Posterior cingulate gyrus (tissue), 11 donors: ENCODE measurements at regions not wholly inside any gene's neighbourhood (a gene's known extent, or its start where the extent isn't known, plus 50 kb on each side); places are given as distances from the start of the nearest gene placed in this dataset.

Experiments used
- DNase-seq, 10 donors: peaks; one replicate each; pipeline versions ENCODE4 v3.0.0 to v3.0.0-alpha.2; 2020 to 2021; ENCODE audit warnings: mixed read lengths in 3 of 10
- intact Hi-C: fragments of 100-400 bp; cut with DNase I; formaldehyde crosslinking; loops from one replicate; pipeline ENCODE4 v1.15.1; 2023

DNA sequence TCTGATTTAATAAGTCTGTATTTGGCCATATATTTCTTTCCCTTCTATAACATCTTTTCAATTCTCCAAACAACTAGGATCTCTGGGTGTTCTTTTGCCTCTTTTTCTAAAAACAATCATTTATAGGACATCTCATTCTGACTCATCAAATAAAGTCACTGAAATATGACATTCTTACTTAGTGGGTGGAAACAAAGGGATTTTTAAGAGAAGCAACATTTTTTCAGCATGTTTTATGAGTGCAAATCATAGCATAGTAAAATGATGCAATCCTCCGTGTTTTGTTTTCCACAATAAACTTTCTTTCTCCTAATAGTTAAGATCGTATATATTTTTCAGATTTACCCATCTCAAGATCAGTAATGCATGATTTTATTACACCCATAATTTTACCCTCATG lies 179.8 kb downstream of the SPCS3 start:
- DNase-seq, result no peak
- intact Hi-C loops, result no loop called here

DNA sequence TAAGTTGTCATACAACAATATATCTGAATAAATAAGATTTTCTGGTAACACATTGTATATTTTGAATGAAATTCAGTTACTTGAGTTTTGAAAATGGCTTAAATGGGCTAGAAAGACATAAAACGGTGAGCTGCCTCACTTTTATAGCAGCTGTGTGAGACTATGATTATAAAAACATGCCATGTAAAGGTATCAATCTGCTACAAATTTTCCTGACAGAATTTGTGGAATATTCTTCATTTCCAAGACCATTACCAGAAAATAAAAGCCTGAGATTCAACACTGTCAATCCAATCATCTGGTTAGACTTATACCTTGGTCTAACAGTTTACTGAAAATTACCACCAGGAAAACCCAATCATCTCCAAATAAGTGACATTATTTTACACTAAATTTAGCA lies 181.1 kb downstream of the SPCS3 start:
- no peak for DNase-seq
- intact Hi-C loops, result no loop called here

DNA sequence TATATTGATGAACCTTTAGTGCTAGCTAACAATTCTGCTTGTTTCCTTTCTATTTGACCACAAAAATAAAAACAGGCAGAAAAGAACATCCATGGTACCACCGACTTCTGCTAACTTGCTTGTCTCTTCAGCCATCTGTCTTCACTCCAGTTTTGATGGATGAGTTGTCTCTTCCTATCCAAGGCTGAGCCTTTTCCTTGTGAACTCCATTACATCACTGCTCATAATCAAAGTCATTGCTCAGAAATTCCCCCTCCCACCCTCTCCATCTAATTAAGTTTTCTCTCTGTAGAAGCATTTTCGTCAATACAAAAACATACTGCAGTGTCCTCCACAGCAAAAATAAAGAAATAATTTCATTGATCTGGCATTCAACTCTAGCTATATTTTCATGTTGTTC lies 184.4 kb downstream of the SPCS3 start:
- DNase-seq, result no peak
- intact Hi-C loops, result no loop called here

DNA sequence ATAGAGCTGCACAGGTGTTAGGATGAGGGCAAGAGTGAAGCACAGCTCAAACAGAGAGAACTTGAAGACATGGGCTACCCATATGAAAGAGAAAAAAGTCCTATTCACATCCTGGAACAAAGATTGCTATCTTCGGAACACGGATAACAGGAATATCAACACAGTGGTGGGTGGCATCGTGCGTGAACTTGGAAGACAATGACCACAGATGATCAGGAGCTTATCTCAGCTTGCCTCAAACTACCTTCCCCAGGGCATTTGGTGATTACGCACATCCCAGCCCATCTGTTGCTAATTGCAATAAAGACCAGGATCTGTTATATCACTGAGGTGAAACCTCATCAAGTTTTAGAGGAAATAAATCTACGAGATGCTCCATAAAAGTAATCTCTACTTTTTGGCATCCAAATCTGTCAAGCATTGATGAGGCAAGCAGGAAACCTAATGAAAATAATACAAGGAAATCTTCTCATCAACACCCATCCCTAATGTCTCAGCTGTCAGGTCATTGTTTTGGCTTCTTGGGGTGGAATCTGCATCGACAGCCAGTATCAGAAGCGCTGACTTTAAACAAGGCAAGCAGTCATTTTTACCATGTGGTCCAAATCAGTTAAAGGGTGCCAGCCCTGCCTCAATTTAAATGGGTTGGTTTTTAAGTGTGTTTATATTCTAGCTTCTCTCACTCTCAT lies 188.2 kb downstream of the SPCS3 start:
- intact Hi-C loops, result no loop called here

GRCh38 chr4:176508780-176509331 lies 189.1 kb downstream of the SPCS3 start:
- intact Hi-C loops, result no loop called here

More for the DNA sequence above, 188.2 kb downstream of the SPCS3 start:
- no peak for DNase-seq

DNA sequence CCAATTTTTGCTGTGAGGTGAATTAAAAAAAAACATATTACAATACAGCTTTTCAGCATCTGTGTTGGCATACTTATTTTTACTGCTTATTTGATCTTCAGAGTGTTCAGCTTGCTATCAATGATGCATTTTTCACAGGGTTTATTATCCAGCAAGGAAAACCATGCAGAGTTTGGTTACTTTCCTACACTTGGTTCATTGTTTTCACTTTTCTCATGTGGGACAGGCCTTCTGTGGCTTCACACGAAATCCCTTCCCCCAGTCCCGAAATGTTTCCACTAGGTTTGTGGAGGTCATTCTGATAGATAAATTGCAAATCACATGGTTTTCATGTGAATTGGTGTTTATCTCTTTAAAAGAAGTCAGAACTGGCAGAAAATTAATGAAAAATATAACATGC lies 205.8 kb downstream of the SPCS3 start:
- intact Hi-C loops, result no loop called here
- DNase-seq, result no peak

More at GRCh38 chr4:176508780-176509331, 189.1 kb downstream of the SPCS3 start:
- no peak for DNase-seq

GRCh38 chr4:176526704-176527103 lies 206.9 kb downstream of the SPCS3 start:
- intact Hi-C loops, result no loop called here

DNA sequence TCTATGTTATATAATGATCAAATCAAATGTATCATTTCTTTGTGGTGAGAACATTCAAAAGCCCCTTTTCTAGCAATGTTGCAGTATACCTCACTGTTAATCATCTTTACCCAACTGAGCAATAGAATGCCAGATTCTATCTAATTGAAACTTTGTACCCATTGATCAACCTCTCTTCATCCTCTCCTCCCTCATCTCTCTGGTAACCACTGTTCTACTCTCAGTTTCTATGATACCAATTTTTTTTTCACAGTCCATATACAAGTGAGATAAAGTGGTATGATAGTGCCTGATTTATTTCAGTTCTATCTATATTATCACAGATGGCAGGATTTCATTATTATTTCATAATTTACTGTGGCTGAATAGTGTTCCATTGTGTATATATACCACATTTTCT lies 209.8 kb downstream of the SPCS3 start:
- DNase-seq, result no peak
- intact Hi-C loops, result no loop called here

More at GRCh38 chr4:176526704-176527103, 206.9 kb downstream of the SPCS3 start:
- no peak for DNase-seq

GRCh38 chr4:176533159-176533558 lies 213.4 kb downstream of the SPCS3 start:
- intact Hi-C loops, result no loop called here
- no peak for DNase-seq

GRCh38 chr4:176534566-176534965 lies 214.8 kb downstream of the SPCS3 start:
- intact Hi-C loops, result no loop called here
- DNase-seq, result no peak

GRCh38 chr4:176538217-176538925 lies 218.6 kb downstream of the SPCS3 start:
- intact Hi-C loops, result no loop called here
- no peak for DNase-seq

- no peak for DNase-seq
- intact Hi-C loops, result no loop called here
Observed at GRCh38 chr4:176539091-176539784, 219.5 kb downstream of the SPCS3 start.

GRCh38 chr4:176539785-176540175 lies 220.0 kb downstream of the SPCS3 start:
- intact Hi-C loops, result no loop called here
- DNase-seq, result no peak

DNA sequence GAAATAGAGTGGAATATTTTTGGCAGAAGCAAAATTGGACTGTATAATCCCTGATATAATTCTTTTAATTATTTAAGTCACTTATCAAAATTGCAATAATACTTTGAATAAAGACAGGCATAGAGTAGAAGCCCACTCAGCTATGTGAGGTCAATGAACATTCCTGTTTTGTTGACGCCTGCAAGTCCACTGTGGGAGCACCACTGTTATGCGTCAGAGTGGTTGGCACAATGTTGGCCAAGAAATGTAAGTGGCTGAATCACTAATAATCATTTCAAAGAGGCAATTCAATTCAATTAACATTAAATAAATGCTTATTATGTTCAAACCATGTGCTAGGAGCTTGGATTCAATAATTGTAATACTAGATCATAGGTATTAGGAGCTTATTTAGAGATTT lies 221.0 kb downstream of the SPCS3 start:
- intact Hi-C loops, result no loop called here
- DNase-seq, result no peak

DNA sequence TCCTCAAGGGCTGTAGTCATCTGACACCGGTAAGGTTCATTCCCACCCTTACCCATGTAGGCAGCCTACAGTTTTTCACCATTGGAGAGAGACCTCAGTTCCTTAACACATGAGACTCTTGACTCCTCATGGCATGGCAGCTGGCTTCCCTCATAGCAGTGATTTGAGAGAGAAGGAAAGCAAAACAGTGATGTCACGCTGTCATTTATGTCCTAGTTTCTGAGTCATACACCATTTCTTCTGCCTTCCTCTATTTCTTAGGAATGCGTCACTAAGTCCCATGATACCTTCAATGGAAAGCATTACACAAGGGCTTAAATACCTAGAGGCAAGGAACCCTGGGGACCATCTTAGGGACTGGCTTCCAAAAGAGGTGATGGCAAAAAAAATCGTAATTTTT lies 226.1 kb downstream of the SPCS3 start:
- intact Hi-C loops, result no loop called here
- no peak for DNase-seq

DNA sequence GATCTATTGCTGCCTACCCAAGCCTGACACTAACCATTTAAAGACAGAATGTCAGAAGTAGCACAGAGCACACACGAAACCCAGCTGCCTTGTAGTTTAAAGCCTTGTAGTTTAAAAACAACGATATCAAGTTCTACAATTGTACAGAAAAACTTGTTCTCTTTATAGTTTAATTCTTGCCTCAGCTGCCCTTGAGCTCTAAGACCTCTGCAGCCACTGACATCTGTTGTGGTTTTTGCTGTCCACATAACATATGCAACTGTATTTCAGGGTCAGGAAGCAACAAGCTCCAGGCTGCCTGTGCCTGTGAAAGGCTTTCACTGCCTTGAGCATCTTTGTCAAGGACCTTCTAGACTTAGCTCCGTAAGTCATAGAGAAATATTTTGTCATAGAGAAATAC lies 227.2 kb downstream of the SPCS3 start:
- intact Hi-C loops, result no loop called here
- no peak for DNase-seq

GRCh38 chr4:176548571-176548970 lies 228.8 kb downstream of the SPCS3 start:
- intact Hi-C loops, result no loop called here
- DNase-seq, result no peak

DNA sequence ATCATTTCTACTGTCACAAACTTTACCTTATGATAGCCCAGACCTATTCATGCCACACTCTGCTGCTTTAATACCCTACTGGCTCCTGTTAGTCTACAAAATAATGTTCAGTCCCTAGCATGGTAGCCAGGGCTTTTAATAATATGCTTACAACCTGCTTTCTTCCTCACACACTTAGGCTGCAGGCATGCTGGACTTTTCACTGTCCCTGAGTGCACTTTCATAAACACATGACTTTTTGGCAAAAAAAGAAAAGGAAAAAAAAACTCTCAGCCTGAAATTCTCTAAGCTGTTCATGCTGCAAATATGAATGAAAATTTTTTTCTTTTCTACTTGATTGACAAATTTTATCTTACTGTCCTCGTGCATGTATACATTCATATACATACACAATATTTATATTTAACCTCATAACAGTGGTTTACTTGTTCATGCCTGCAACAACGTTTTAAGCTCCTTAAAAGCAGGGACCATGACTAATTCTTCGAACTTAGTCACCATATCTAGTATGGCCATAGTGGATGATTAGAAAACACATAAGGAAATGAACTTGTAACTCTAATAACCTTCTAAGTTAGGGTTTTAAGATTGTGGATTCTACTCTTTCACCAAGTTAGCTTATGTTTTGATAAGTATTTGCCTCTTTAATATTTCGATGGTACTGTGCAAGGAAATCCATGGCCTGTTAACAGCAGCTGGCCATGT lies 229.5 kb downstream of the SPCS3 start:
- intact Hi-C loops, result no loop called here
- DNase-seq, result no peak

DNA sequence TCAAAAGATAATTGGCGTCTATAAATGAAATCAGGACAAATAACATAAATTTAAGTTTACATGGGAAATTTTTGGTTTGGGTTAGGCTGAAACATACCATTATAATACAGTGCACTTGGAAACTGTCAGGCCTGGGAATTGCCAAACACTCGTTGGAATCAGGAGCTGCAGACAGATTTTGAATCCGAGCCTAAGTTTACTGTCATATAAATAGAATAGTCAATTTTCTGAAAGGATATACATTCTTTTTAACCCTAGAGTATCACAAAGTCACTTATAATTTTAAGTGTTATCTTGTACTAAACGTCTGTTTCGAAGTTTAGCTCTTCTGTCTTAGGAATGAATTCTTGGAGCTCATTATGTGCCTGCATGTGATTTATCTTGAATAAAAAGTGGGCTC lies 234.1 kb downstream of the VEGFC start:
- DNase-seq, result no peak
- intact Hi-C loops, result no loop called here

GRCh38 chr4:176561368-176561767 lies 231.4 kb downstream of the VEGFC start:
- no peak for DNase-seq
- intact Hi-C loops, result no loop called here

GRCh38 chr4:176563591-176563990 lies 229.1 kb downstream of the VEGFC start:
- DNase-seq, result no peak
- intact Hi-C loops, result no loop called here
